ENCODE measurements at regions not wholly inside any gene's neighbourhood (a gene's known extent, or its start where the extent isn't known, plus 50 kb on each side); places are given as distances from the start of the nearest gene placed in this dataset.

DNA sequence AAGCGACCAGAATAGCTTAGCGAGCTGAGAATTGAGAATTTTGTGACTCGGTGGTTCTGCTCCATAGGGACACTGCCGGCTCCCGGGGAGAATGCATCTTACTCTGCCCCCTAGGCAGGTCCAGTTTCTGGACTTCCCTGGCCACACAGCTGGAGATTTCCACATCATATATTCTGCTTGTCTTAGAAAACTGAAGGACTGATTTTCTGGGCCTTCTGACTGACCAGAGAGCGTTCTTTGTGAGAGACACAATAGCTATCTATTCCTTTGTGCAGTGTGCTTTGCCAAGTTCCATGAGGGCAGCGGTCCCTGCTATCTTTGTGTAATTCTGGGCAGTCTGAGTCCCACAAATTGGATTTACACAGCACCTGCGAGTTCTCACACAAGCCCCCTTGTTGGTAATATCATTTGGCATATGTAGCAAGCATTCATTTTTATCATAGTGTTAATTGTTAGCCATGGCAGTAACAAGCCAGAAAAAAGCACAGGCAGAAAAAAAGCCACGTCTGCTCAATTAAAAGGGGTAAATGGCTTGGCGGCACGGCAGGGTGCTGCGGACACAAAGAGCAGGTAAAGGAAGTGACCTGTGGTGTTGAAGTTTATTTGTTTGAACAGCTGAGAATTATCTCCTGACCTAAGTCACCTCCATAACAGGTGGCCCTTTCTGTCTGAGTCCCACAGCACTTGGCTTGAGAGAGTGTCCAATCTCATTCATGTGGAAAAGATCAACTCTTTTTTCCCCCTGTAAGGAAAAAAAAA, 688.7 kb downstream of the TUSC7 start:
- TF ChIP-seq POLR2A (IDR thresholded peaks at IDR 0.05; ENCODE audit: low read length) = no peak
- no peak for TF ChIP-seq GATA1 (IDR thresholded peaks at IDR 0.05; ENCODE audit: low read depth, low read length)
